T-cell (primary cell): ENCODE measurements at regions not wholly inside any gene's neighbourhood (a gene's known extent, or its start where the extent isn't known, plus 50 kb on each side); places are given as distances from the start of the nearest gene placed in this dataset.

Experiments used
- ATAC-seq, 4 experiments: fragments of 200-7000 bp in 3 of 4; fragments of 150-1000 bp in 1 of 4; cut with Tn5 transposase; replicated peaks in 1 of 4; 1 replicate in 3 of 4; 2 replicates in 1 of 4; pipeline ENCODE4 v1.10.0; 2021; ENCODE audit warnings: moderate library complexity in 3 of 4, mild to moderate bottlenecking in 2 of 4, moderate number of reproducible peaks in 1 of 4
- CTCF ChIA-PET, 2 donors: fragments of 300-600 bp; sonication (Branson Sonifier 250); formaldehyde crosslinking; loops; one replicate each; lab custom pipeline; 2022; ENCODE audit warnings: antibody characterized with exemption in 2 of 2; lab: Charles Lee
- POLR2A ChIA-PET, 2 donors: fragments of 300-600 bp; sonication (Branson Sonifier 250); formaldehyde crosslinking; loops; one replicate each; lab custom pipeline; 2022; ENCODE audit warnings: antibody characterized with exemption in 2 of 2; lab: Charles Lee
- DNase-seq, 35 experiments: peaks; one replicate each; pipeline versions ENCODE4 v3.0.0 to v3.0.0-alpha.2; 2013 to 2023
- H3K27ac ChIP-seq: one replicate; pipeline ENCODE4 v1.5.1; 2013; ENCODE audit warnings: low read length
- H3K27me3 ChIP-seq, 2 experiments: replicated peaks in 1 of 2; 1 replicate in 1 of 2; 2 replicates in 1 of 2; pipeline versions ENCODE4 v1.6.1 to v1.7.0; 2013; ENCODE audit warnings: low read length in 1 of 2, mixed read lengths in 1 of 2; ENCODE audit not compliant: control insufficient read depth in 2 of 2, insufficient read depth in 2 of 2; ENCODE audit errors: extremely low read depth in 1 of 2
- H3K36me3 ChIP-seq, 2 donors: 1 replicate in 1 of 2; 2 replicates in 1 of 2; pipeline versions ENCODE4 v1.6.1 to v1.7.0; 2013; ENCODE audit warnings: low read length in 1 of 2; ENCODE audit not compliant: control insufficient read depth in 2 of 2, insufficient read depth in 1 of 2; ENCODE audit errors: extremely low read depth in 1 of 2
- H3K4me1 ChIP-seq, 2 experiments: 1 replicate in 1 of 2; 2 replicates in 1 of 2; pipeline versions ENCODE4 v1.6.1 to v1.7.0; 2013; ENCODE audit warnings: low read length in 2 of 2, mixed read lengths in 1 of 2; ENCODE audit not compliant: insufficient read depth in 2 of 2, control insufficient read depth in 1 of 2; ENCODE audit errors: extremely low read depth in 1 of 2
- H3K4me3 ChIP-seq, 2 donors: 1 replicate in 1 of 2; 2 replicates in 1 of 2; pipeline versions ENCODE4 v1.5.1 to v1.7.0; 2013; ENCODE audit warnings: mild to moderate bottlenecking in 2 of 2, low read length in 1 of 2, moderate library complexity in 1 of 2; ENCODE audit not compliant: control insufficient read depth in 1 of 2; ENCODE audit errors: extremely low read depth in 1 of 2
- H3K9me3 ChIP-seq: 2 replicates; pipeline ENCODE4 v1.7.0; 2013
- H3K27ac Mint-ChIP-seq, 2 donors: one replicate each; pipeline ENCODE4 v1.8.0; 2020 to 2021; ENCODE audit warnings: mild to moderate bottlenecking in 2 of 2, mixed read lengths in 2 of 2
- H3K27me3 Mint-ChIP-seq, 2 donors: one replicate each; pipeline ENCODE4 v1.8.0; 2021 to 2022; ENCODE audit warnings: mixed read lengths in 2 of 2
- H3K36me3 Mint-ChIP-seq: one replicate; pipeline ENCODE4 v1.8.0; 2021; ENCODE audit warnings: mixed read lengths
- H3K4me1 Mint-ChIP-seq, 3 donors: one replicate each; pipeline ENCODE4 v1.8.0; 2020 to 2022; ENCODE audit warnings: mixed read lengths in 3 of 3, mild to moderate bottlenecking in 1 of 3
- H3K4me3 Mint-ChIP-seq, 3 donors: one replicate each; pipeline ENCODE4 v1.8.0; 2020 to 2022; ENCODE audit warnings: mild to moderate bottlenecking in 3 of 3, mixed read lengths in 3 of 3, moderate library complexity in 3 of 3
- H3K9me3 Mint-ChIP-seq, 3 donors: one replicate each; pipeline ENCODE4 v1.8.0; 2020 to 2022; ENCODE audit warnings: mixed read lengths in 3 of 3
- WGBS: methylation state at CpG from one replicate; pipeline ENCODE4 v1.1.5; 2013; ENCODE audit warnings: missing lambda C conversion rate; ENCODE audit not compliant: insufficient coverage; 5-methylcytosine and 5-hydroxymethylcytosine counted together

DNA sequence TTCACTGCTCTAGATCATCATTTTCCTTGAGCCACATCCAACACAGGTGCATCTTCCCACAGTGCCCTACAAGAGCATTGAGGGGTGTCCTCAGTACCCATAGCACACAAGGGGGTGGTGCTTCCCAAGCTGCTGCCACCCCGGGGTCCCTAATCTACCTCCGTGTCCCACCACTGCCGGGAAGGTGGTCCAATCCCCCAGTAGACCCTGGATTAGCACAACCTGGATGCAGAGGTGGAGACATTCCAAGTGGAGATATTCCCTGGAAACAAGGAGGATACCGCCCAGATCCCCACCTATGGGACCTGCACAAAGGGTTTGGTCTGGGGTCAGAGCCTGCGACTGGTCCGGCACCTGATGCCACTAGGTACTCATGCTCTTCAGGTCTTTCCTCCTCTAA, 284.8 kb upstream of the PPP2R2D start:
- Histone ChIP-seq H3K9me3 (no peaks in the 10 kb centered on the region), H3K4me1 (no peaks in the 10 kb centered on the region), H3K27ac (no peak overlapping the region), H3K4me3 (no peak overlapping the region), H3K36me3 (no peaks in the 10 kb centered on the region), H3K27me3 (peaks cover 0 to 32% of the 10 kb centered on the region in 2 experiments)
- ChIA-PET POLR2A (no interaction called here), CTCF (no interaction called here)
- no peak for ATAC-seq
- H3K27me3 Mint-ChIP-seq = peaks cover 13 to 24% of the 10 kb centered on the region in 2 donors
- H3K4me3 Mint-ChIP-seq = no peak overlapping the region
- H3K27ac Mint-ChIP-seq = no peak overlapping the region
- no peak for DNase-seq
- H3K36me3 Mint-ChIP-seq = no peaks in the 10 kb centered on the region
- H3K4me1 Mint-ChIP-seq = no peaks in the 10 kb centered on the region
- H3K9me3 Mint-ChIP-seq = peaks cover 0 to 4% (median 0%) of the 10 kb centered on the region in 3 donors
- WGBS = 77% methylated on average over 4 of the region's 6 CpGs

DNA sequence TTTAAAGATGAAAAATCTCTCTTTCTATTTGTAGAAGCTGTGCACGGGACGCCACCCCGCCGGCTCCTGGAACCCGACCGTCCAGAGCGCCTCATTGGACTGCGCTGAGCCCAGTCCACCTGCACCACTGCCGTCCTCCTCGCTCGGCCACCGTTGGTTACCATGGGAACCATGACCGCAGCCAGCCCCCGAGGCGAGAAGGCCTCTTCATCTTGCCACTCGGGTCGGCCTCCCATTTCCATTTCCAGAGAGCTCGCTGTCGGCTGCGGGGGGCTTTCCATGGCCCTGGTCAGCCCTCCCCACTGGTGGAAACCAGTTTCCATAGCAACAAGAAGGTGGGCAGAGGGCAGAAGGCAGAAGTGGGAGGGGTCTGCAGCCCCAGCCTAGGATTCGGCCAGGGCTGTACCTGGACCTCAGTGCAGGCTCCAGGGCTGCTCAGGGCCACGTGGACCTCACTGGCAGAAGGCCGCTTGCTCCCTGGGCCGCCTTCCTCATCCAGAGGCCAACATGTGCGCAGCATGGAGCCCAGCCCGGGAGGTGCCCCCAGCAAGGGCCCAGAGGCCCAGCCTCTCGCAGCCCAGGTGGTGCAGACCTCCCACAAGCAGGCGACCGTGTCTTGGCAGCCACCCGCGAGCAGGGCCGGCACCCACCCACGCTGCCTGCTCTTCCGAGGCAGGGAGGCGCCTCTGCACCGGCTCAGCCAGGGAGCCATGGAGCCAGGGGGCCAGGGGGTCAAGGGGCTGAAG, 283.5 kb upstream of the PPP2R2D start:
- Histone ChIP-seq H3K27me3 (peaks cover 0 to 32% of the 10 kb centered on the region in 2 experiments), H3K36me3 (no peaks in the 10 kb centered on the region), H3K9me3 (no peaks in the 10 kb centered on the region), H3K4me1 (no peaks in the 10 kb centered on the region), H3K4me3 (no peak overlapping the region), H3K27ac (no peak overlapping the region)
- 85% methylated on average over 33 of the region's 36 CpGs for WGBS
- ChIA-PET POLR2A (no interaction called here), CTCF (no interaction called here)
- Mint-ChIP-seq H3K27ac (no peak overlapping the region), H3K9me3 (peaks cover 0 to 4% (median 0%) of the 10 kb centered on the region in 3 donors), H3K4me3 (no peak overlapping the region), H3K27me3 (peaks cover 13 to 19% of the 10 kb centered on the region in 2 donors), H3K4me1 (no peaks in the 10 kb centered on the region), H3K36me3 (no peaks in the 10 kb centered on the region)
- no peak for ATAC-seq
- DNase-seq = no peak

DNA sequence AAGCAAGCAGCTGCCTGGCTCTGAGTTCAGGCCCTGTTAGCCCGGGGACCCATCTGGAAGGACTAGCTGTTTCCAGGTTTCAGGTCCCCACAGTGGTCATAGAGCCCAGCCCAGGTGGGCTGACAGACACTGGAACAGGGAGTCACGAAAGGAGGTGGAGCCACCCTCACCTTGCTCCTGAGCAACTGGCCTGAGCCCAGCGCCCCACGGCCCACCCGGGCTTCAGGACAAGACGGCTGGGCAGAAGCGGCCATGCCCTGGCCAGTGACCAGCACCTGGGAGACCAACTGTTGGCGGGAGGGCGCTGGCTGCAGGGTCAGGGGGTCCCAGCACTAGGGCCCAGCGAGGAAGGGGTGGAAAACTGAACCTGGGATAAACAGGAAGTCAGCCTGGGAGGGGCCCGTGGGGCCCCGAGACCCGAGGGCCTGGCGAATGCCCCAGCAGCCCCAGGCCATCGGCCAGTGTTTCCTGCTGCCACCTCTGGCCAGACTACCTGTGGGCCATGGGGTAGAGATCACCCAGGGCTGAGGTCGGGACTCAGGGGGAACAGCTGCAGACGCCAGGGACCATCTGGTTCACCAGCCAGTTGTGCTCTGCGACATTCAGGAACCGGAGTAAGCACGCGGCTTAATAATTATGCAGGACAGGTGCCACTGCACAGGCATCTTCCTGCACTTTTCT, 282.1 kb upstream of the PPP2R2D start:
- Mint-ChIP-seq H3K27me3 (peaks cover 11 to 15% of the 10 kb centered on the region in 2 donors), H3K9me3 (peaks cover 0 to 4% (median 0%) of the 10 kb centered on the region in 3 donors), H3K4me3 (no peak overlapping the region), H3K36me3 (no peaks in the 10 kb centered on the region), H3K27ac (no peak overlapping the region), H3K4me1 (no peaks in the 10 kb centered on the region)
- DNase-seq (no peak), ATAC-seq (no peak)
- no peak overlapping the region for H3K27ac ChIP-seq
- H3K36me3 ChIP-seq = no peaks in the 10 kb centered on the region
- ChIA-PET POLR2A (no interaction called here), CTCF (no interaction called here)
- H3K4me3 ChIP-seq = no peak overlapping the region
- H3K9me3 ChIP-seq = no peaks in the 10 kb centered on the region
- H3K27me3 ChIP-seq = peaks cover 0 to 29% of the 10 kb centered on the region in 2 experiments
- H3K4me1 ChIP-seq = no peaks in the 10 kb centered on the region
- WGBS = 49% methylated on average over 17 of the region's 21 CpGs

DNA sequence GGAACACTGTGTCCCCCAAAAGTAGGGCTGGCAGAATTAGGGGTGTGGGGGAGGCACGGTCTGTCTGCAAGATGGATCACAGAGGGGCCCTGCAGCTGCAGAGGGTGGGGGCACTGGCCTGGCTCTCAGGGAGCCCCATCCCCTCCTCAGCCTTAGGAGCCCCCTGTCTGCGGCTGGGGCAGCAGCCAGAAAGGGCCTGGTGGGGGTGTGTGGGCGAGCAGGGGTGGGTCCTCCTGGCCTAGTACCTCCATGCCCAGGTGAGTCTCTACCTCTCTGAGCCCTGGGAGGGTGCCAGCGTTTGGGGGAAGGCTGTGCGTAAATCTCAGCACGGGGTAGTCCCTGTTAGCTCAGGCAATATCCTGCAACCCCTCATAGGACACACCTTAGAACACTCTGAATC, 280.5 kb upstream of the PPP2R2D start:
- Mint-ChIP-seq H3K4me1 (no peaks in the 10 kb centered on the region), H3K27me3 (peaks cover 4 to 5% of the 10 kb centered on the region in 2 donors), H3K4me3 (no peak overlapping the region), H3K27ac (no peak overlapping the region), H3K36me3 (no peaks in the 10 kb centered on the region), H3K9me3 (no peaks in the 10 kb centered on the region)
- ATAC-seq (no peak), DNase-seq (no peak)
- POLR2A ChIA-PET = no interaction called here
- Histone ChIP-seq H3K4me1 (no peaks in the 10 kb centered on the region), H3K27me3 (peaks cover 0 to 27% of the 10 kb centered on the region in 2 experiments), H3K9me3 (no peaks in the 10 kb centered on the region), H3K27ac (no peak overlapping the region), H3K36me3 (no peaks in the 10 kb centered on the region), H3K4me3 (no peak overlapping the region)
- WGBS = 69% methylated on average over 3 of the region's 6 CpGs
- CTCF ChIA-PET = no interaction called here

- H3K36me3 Mint-ChIP-seq = no peaks in the 10 kb centered on the region
- WGBS = 78% methylated on average over 5 of the region's 7 CpGs
- H3K27ac ChIP-seq = no peak overlapping the region
These were observed 279.9 kb upstream of the PPP2R2D start for GRCh38 chr10:131620904-131621303.

GRCh38 chr10:131621784-131622624, 278.8 kb upstream of the PPP2R2D start:
- CTCF ChIA-PET = no interaction called here
- DNase-seq = no peak
- POLR2A ChIA-PET = no interaction called here

More at GRCh38 chr10:131620904-131621303, 279.9 kb upstream of the PPP2R2D start:
- DNase-seq (no peak), ATAC-seq (no peak)
- Histone ChIP-seq H3K9me3 (no peaks in the 10 kb centered on the region), H3K36me3 (no peaks in the 10 kb centered on the region), H3K4me3 (no peak overlapping the region), H3K4me1 (no peaks in the 10 kb centered on the region), H3K27me3 (peaks cover 0 to 27% of the 10 kb centered on the region in 2 experiments)
- Mint-ChIP-seq H3K27me3 (peaks cover 4% of the 10 kb centered on the region in 2 donors), H3K4me3 (no peak overlapping the region), H3K9me3 (no peaks in the 10 kb centered on the region), H3K4me1 (no peaks in the 10 kb centered on the region), H3K27ac (no peak overlapping the region)
- ChIA-PET POLR2A (no interaction called here), CTCF (no interaction called here)

More at GRCh38 chr10:131621784-131622624, 278.8 kb upstream of the PPP2R2D start:
- Mint-ChIP-seq H3K9me3 (no peaks in the 10 kb centered on the region), H3K27me3 (peaks cover 0 to 4% of the 10 kb centered on the region in 2 donors), H3K27ac (no peak overlapping the region), H3K4me1 (no peaks in the 10 kb centered on the region), H3K4me3 (no peak overlapping the region), H3K36me3 (no peaks in the 10 kb centered on the region)
- no peaks in the 10 kb centered on the region for H3K36me3 ChIP-seq
- H3K27ac ChIP-seq = no peak overlapping the region
- no peak overlapping the region for H3K4me3 ChIP-seq
- H3K4me1 ChIP-seq = no peaks in the 10 kb centered on the region
- H3K27me3 ChIP-seq = peaks cover 0 to 23% of the 10 kb centered on the region in 2 experiments
- 76% methylated on average over 20 of the region's 22 CpGs for WGBS
- no peak for ATAC-seq
- no peaks in the 10 kb centered on the region for H3K9me3 ChIP-seq
